ENCODE measurements at regions not wholly inside any gene's neighbourhood (a gene's known extent, or its start where the extent isn't known, plus 50 kb on each side); places are given as distances from the start of the nearest gene placed in this dataset.
"Not testable (repeated sequence)": the region's sequence is repeated elsewhere in the genome, so short reads cannot be mapped to it uniquely, and the experiment has no call there.

- no peak for TF ChIP-seq WT1 (tag by site-specific recombination; IDR thresholded peaks at IDR 0.05)
- no peak for TF ChIP-seq KLF10 (tag by site-specific recombination; IDR thresholded peaks at IDR 0.05)
- no peak for TF ChIP-seq TCF7L2 (IDR thresholded peaks at IDR 0.05; ENCODE audit: borderline replicate concordance, low read depth, low read length)
- TF ChIP-seq ZNF580 (tag by site-specific recombination; IDR thresholded peaks at IDR 0.05): no peak
- no peak for TF ChIP-seq ZIC2 (tag by site-specific recombination; IDR thresholded peaks at IDR 0.05)
- no peak for TF ChIP-seq ZFP41 (tag by site-specific recombination; IDR thresholded peaks at IDR 0.05; ENCODE audit: borderline replicate concordance)
- no peak for TF ChIP-seq ZNF274 (IDR thresholded peaks at IDR 0.05; ENCODE audit: low read length)
- TF ChIP-seq ZNF274 (tag by site-specific recombination; IDR thresholded peaks at IDR 0.05; ENCODE audit: borderline replicate concordance): no peak
- no peak for TF ChIP-seq ZNF146 (tag by site-specific recombination; IDR thresholded peaks at IDR 0.05)
- no peak for TF ChIP-seq ZNF23 (tag by site-specific recombination; IDR thresholded peaks at IDR 0.05; ENCODE audit: borderline replicate concordance)
- TF ChIP-seq TSHZ1 (tag by site-specific recombination; IDR thresholded peaks at IDR 0.05; ENCODE audit: borderline replicate concordance): no peak
Measured at GRCh38 chr1:184183919-184184318, 132.4 kb downstream of the TSEN15 start (continued).

GRCh38 chr1:184184614-184185013 is 133.1 kb downstream of the TSEN15 start:
- H3K27ac ChIP-seq (ENCODE audit: extremely low read depth, low read depth, low read length); H3K36me3 ChIP-seq (ENCODE audit: control insufficient read depth in 2 of 2, insufficient read depth in 1 of 2, low read length in 2 of 2); CTCF ChIA-PET; H3K4me3 ChIP-seq (ENCODE audit: low read depth, low read length); POLR2A ChIA-PET; H3K9me3 ChIP-seq (ENCODE audit: control insufficient read depth, insufficient read depth, low read depth, low read length); H3K4me1 ChIP-seq (ENCODE audit: control insufficient read depth, insufficient read depth, low read length): not testable (repeated sequence)
- peak; percentile 88 for TF ChIP-seq ZNF146 (tag by site-specific recombination; IDR thresholded peaks at IDR 0.05)
- 0 out of 2 replicates have a peak, but pooled peaks have one; percentile 35 for TF ChIP-seq ZNF580 (tag by site-specific recombination; IDR thresholded peaks at IDR 0.05)

GRCh38 chr1:184185347-184185746 is 133.8 kb downstream of the TSEN15 start:
- TF ChIP-seq ZNF157 (tag by site-specific recombination; IDR thresholded peaks at IDR 0.05) (no peak), ZNF350 (tag by site-specific recombination; IDR thresholded peaks at IDR 0.05) (no peak), ZNF776 (tag by site-specific recombination; IDR thresholded peaks at IDR 0.05; ENCODE audit: borderline replicate concordance) (no peak), ZNF585B (tag by site-specific recombination; IDR thresholded peaks at IDR 0.05) (no peak), ZBTB1 (tag by site-specific recombination; IDR thresholded peaks at IDR 0.05) (no peak), ZNF133 (tag by site-specific recombination; IDR thresholded peaks at IDR 0.05) (no peak), ZSCAN16 (tag by site-specific recombination; IDR thresholded peaks at IDR 0.05) (no peak), TSHZ1 (tag by site-specific recombination; IDR thresholded peaks at IDR 0.05; ENCODE audit: borderline replicate concordance) (no peak), OVOL3 (tag by site-specific recombination; IDR thresholded peaks at IDR 0.05) (no peak)
- POLR2A ChIA-PET: no interaction called here
- Histone ChIP-seq H3K9me3 (ENCODE audit: control insufficient read depth, insufficient read depth, low read depth, low read length) (no peaks in the 10 kb centered on the region), H3K36me3 (ENCODE audit: control insufficient read depth in 2 of 2, insufficient read depth in 1 of 2, low read length in 2 of 2) (no peaks in the 10 kb centered on the region), H3K4me3 (ENCODE audit: low read depth, low read length) (no peak overlapping the region), H3K4me1 (ENCODE audit: control insufficient read depth, insufficient read depth, low read length) (no peaks in the 10 kb centered on the region), H3K27ac (ENCODE audit: extremely low read depth, low read depth, low read length) (no peak overlapping the region)
- CTCF ChIA-PET: no interaction called here
